RPMI8226 (cell line): ENCODE measurements at regions not wholly inside any gene's neighbourhood (a gene's known extent, or its start where the extent isn't known, plus 50 kb on each side); places are given as distances from the start of the nearest gene placed in this dataset.

Source experiments
- DNase-seq: peaks from one replicate; pipeline ENCODE4 v3.0.0-alpha.2; 2015

GRCh38 chr9:86470326-86470725 lies 116.1 kb upstream of the TUT7 start:
- DNase-seq: no peak

- no peak for DNase-seq
Observed at GRCh38 chr9:86469476-86470250, 115.5 kb upstream of the TUT7 start.

DNA sequence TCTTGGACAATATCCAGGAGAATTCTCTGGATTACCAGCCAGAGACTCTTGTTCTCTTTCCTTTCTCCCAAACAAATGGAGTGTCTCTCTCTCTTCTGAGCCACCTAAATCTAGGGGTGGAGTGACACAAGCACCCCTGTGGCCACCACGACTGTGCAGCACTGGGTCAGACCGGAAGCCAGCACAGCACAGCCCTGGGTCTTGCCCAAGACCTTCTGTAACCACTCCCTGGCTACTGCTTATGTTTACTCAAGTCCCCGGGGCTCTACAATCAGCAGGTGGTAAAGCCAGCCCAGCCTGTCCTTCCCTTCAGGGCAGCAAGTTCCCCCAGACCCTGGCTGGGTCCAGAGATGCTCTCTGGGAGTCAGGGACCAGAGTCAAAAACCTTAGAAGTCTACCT lies 110.0 kb upstream of the TUT7 start:
- DNase-seq: no peak

- DNase-seq: no peak
Observed at GRCh38 chr9:86460216-86461002, 106.2 kb upstream of the TUT7 start.

DNA sequence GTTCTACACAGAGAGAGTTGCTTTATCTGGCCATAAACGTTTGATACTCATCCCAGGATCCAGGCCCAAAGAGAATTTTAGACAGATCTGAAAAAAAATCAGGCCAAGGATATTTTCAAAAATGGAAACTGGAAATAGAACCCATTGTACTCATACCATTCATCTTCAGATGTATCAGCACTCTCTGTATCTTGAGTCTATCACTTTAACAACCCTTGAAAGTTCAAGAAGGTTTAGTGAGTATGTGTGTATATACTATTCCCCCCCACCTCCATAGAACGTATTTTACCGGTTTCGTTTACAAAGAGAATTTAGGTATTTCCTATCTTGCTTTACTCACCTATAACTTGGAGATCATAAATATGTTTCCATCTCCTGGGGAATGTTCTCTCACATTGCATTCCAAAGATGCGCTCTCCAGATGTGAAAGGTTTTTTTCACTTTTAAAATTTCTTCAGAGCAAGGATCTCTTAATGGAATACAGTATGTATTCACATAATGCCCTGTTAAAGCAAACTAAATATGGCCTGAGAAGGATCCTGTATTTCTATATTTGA lies 105.5 kb upstream of the TUT7 start:
- no peak for DNase-seq

- DNase-seq: no peak
Observed at GRCh38 chr9:86459191-86459590, 105.0 kb upstream of the TUT7 start.

GRCh38 chr9:86458191-86458855 lies 104.1 kb upstream of the TUT7 start:
- DNase-seq: no peak

GRCh38 chr9:86456416-86456815 lies 102.2 kb upstream of the TUT7 start:
- DNase-seq: no peak

DNA sequence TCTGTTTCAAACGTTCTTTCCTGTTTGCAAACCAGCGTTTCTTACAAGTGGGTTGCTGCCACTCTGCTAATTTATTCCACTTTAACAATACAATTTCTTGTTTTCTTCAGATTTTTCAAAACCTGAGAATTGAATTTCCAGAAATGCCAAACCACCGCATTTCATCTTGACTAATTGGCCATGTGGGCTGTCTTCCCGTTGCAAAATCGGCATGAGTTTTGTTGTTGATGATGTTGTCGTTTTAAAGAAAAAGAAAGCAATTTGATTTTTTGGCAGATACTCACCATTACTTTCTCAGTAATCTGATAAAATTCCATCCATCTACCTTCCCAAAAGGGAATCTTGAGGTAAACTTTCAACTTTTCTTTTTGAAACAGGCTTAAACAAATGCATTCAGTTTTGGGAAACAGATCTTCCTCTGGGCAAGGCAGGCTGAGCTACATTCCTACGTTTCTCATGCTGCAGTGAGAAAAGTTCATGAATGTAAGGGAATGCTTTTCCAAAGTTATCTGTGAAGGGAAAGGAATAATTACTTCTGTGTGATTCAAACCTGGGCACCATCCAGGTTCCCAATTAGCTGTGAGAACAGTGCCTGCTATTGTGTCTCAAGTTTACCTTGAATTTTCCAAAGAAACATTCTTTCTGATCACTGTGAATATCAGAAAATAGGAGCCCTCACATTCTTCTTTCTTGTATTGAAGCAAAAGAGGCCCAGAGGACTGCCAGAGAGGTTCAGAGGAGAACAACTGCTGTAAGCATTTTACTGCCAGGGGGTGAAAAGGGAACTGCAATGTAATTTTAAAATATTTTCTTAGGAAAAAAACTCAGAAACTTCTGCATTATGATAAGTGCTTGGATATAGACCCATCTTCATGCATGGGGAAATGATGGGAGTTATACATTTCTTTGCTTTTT lies 100.7 kb upstream of the TUT7 start:
- DNase-seq: no peak

GRCh38 chr9:86452201-86452828 lies 98.1 kb upstream of the TUT7 start:
- DNase-seq: no peak

- no peak for DNase-seq
Observed at GRCh38 chr9:86449246-86449645, 95.0 kb upstream of the TUT7 start.

- DNase-seq: no peak
Observed at GRCh38 chr9:86445671-86446070, 91.5 kb upstream of the TUT7 start.

GRCh38 chr9:86443992-86444391 lies 89.8 kb upstream of the TUT7 start:
- DNase-seq: no peak

DNA sequence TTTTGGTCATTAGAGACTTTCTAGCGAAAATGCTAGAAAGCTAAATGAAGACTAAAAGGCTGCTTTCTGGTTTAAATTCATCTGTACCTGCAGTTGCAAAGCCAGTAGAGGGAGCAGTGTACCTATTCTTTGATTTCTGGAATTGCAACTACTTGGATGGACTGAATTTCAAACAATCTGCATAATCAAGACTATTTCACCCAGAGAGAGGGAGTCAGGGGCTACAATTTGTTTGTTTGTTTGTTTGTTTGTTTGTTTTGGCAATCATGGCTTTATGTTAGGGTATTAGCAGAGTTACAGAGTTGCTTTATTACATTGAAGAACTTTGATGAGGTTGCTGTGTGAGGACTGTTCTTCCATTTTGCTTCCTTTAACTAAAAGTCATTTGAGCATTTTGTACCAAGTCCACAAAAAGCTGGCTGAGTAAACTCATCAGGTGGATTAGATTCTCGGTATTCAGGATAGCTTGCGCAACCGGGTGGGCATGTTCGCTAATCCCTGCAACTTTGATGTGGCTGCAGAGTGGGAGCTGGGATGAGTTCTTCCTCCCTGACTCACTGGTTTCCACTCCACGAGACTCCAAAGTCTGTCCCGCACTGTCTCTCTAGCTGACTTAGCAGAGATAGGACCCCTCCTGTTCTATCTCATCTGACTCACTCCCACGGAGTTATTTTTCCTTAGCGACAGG lies 80.0 kb upstream of the TUT7 start:
- peak; percentile 29 for DNase-seq

DNA sequence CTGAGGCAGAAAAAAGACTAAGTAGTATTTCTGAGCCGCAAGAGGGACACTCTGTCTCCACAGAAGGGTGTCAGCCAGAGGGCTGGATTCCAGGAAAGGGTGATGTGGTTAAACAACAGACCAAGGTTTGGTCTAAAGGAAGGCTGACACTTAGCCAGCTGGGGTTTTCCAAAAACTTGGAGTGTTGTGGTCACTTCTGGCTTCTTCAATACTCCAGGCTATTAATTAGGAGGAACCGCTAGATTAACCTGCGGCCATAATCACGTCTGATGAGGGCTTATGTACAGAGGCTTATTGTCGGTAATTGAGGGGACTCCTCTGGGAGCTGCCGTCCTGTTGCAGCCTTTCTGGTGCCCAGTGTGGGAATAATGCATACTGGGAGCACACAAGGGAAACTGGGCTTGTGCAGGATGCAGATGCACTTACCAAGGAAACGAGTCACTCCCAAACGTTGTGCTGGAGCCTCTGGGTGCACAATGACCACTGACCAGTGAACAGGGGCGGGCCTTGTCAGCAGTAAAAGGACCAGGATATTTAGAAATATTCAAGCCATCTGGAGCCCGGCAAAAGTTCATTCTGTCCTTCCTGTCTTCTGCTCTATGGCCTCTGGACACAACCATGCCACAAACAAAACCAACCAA lies 70.2 kb upstream of the TUT7 start:
- no peak for DNase-seq

GRCh38 chr9:86413971-86414880 lies 60.0 kb upstream of the TUT7 start:
- peak; percentile 3 for DNase-seq

DNA sequence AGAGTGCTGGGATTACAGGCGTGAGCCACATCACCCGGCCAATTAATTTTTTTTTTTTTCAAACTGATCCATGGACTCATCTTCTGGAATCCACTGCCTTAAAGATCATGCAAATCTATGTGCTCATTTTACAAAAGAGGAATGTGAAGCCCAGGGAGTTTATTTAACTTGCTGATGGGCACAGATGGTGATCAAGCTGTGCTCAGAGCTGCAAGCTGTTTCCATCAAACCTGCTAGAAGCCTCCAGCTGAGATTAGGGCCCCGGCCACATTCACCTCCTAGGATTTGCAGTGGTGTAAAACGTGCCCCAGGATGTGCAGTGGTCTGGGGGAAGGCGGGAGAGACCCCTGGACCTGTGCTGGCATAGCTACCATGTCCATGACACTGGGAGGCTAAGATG lies 56.1 kb upstream of the TUT7 start:
- DNase-seq: no peak

DNA sequence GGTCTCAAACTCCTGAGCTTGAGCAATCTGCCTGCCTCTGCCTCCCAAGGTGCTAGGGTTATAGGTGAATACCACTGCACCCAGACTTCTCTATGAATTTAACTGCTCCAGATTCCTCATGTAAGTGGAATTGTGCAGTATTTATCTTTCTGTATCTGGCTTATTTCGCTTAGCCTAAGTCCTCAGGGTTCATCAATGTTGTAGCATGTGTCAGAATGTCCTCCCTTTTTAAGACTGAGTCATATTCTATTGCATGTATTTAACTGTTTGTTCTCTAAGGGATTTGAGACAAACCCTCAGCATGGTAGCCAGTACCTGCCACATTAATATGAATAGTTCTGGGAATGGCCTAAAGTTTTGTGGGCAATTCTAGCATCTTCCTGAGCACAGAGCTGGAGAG lies 53.9 kb upstream of the TUT7 start:
- DNase-seq: no peak

DNA sequence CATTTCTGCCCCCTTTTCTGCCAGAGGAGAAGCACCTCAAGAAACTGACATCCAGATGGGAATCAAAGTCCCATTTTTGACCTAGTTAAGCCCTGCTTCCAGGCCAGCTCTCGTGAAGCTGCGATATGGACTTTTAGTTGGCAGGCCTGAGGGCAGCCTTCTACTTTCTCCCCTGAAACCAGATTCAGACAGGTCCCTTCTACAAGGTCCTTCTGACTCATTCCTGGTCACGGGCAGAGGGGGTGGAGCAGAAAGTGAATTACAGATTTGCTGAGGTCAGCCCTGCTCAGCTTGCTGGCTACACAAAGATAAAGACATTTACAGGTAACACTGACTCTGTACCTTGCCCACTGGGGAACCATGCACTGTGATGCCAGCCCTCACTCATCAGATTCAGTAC lies 52.8 kb upstream of the TUT7 start:
- peak; percentile 18 for DNase-seq

- DNase-seq: no peak
Observed at GRCh38 chr9:86406366-86406765, 52.2 kb upstream of the TUT7 start.
